HEK293T (cell line): ENCODE measurements at regions not wholly inside any gene's neighbourhood (a gene's known extent, or its start where the extent isn't known, plus 50 kb on each side); places are given as distances from the start of the nearest gene placed in this dataset.

Experiments used
- BHLHE40 ChIP-seq: fragments of 450-650 bp; IDR thresholded peaks from 2 replicates; pipeline ENCODE4 v1.6.1; 2016; ENCODE audit warnings: mild to moderate bottlenecking, moderate library complexity, borderline replicate concordance
- ELF4 ChIP-seq: fragments of 450-650 bp; IDR thresholded peaks from 2 replicates; pipeline ENCODE4 v1.6.1; 2017; ENCODE audit warnings: antibody characterized with exemption
- FOXK2 ChIP-seq: fragments of 450-650 bp; IDR thresholded peaks from 2 replicates; pipeline ENCODE4 v1.6.1; 2016; ENCODE audit warnings: mild to moderate bottlenecking
- FOXM1 ChIP-seq: fragments of 450-650 bp; IDR thresholded peaks from 2 replicates; pipeline ENCODE4 v1.6.1; 2017; ENCODE audit warnings: mild to moderate bottlenecking, borderline replicate concordance
- HDGF ChIP-seq: fragments of 450-650 bp; IDR thresholded peaks from 2 replicates; pipeline ENCODE4 v1.6.1; 2017; ENCODE audit warnings: antibody characterized with exemption, borderline replicate concordance
- LEF1 ChIP-seq: fragments of 450-650 bp; IDR thresholded peaks from 2 replicates; pipeline ENCODE4 v1.6.1; 2017; ENCODE audit warnings: mild to moderate bottlenecking, borderline replicate concordance
- SP1 ChIP-seq: fragments of 450-650 bp; IDR thresholded peaks from 2 replicates; pipeline ENCODE4 v1.6.1; 2017
- SUZ12 ChIP-seq: fragments of 450-650 bp; IDR thresholded peaks from 2 replicates; pipeline ENCODE4 v1.6.1; 2016; ENCODE audit warnings: mild to moderate bottlenecking
- TARDBP ChIP-seq: fragments of 450-650 bp; IDR thresholded peaks from 2 replicates; pipeline ENCODE4 v1.6.1; 2016
- ZNF384 ChIP-seq: fragments of 450-650 bp; IDR thresholded peaks from 2 replicates; pipeline ENCODE4 v1.6.1; 2016

GRCh38 chr4:159463235-159463634, 360.4 kb downstream of the RAPGEF2 start:
- TF ChIP-seq BHLHE40 (no peak), ELF4 (no peak), HDGF (no peak), ZNF384 (no peak), SUZ12 (no peak), SP1 (no peak), LEF1 (no peak), FOXK2 (no peak), TARDBP (no peak), FOXM1 (no peak)
